Neural crest cell (in vitro differentiated cells): ENCODE measurements at regions not wholly inside any gene's neighbourhood (a gene's known extent, or its start where the extent isn't known, plus 50 kb on each side); places are given as distances from the start of the nearest gene placed in this dataset.
"Not testable (repeated sequence)": the region's sequence is repeated elsewhere in the genome, so short reads cannot be mapped to it uniquely, and the experiment has no call there.

ENCODE experiments used
- DNase-seq: peaks from one replicate; pipeline ENCODE4 v3.0.0; 2021; ENCODE audit warnings: low read depth, mixed read lengths, low spot score
- H3K27ac Mint-ChIP-seq: one replicate; pipeline ENCODE4 v1.8.0; 2021; ENCODE audit warnings: mild to moderate bottlenecking, mixed read lengths; ENCODE audit not compliant: unreplicated experiment
- H3K27me3 Mint-ChIP-seq: 2 replicates; pipeline ENCODE4 v1.8.0; 2021; ENCODE audit warnings: low read depth, mild to moderate bottlenecking, mixed read lengths
- H3K36me3 Mint-ChIP-seq: 2 replicates; pipeline ENCODE4 v1.8.0; 2021; ENCODE audit warnings: low read depth, mild to moderate bottlenecking, mixed read lengths
- H3K4me1 Mint-ChIP-seq: 2 replicates; pipeline ENCODE4 v1.8.0; 2021; ENCODE audit warnings: mixed read lengths
- H3K4me3 Mint-ChIP-seq: one replicate; pipeline ENCODE4 v1.8.0; 2021; ENCODE audit warnings: mild to moderate bottlenecking, mixed read lengths
- H3K9me3 Mint-ChIP-seq: 2 replicates; pipeline ENCODE4 v1.8.0; 2021; ENCODE audit warnings: mixed read lengths
- TF ChIP-seq, protein P1 (sequence below): fragments of 200-600 bp; sonication (generic); conservative IDR thresholded peaks from 2 replicates; pipeline ENCODE4 v1.5.0; 2021; ENCODE audit warnings: antibody characterized with exemption, mild to moderate bottlenecking

DNA sequence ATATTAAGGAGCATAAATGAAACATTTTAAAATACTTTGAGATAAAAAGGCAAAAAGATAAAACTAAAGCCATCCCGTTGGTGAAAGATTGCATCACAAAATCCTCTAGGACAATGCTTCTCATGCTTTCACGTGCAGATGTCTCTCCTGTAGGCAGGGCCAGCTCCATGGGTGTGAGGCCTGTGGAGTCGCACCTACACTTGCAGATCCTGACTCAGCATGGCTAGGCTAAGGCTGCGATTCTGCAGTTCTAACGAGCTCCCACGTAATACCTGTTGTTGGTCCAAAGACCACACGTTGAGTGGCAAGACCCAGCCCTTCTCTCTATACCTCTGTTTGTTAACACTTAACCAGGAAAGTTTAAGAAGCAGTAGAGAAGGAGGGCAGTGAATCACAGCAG, 62.1 kb upstream of the CAPRIN1 start:
- Mint-ChIP-seq H3K36me3 (no peaks in the 10 kb centered on the region), H3K4me3 (no peak overlapping the region), H3K4me1 (peaks cover 4% of the 10 kb centered on the region), H3K27me3 (no peaks in the 10 kb centered on the region), H3K27ac (no peak overlapping the region), H3K9me3 (no peaks in the 10 kb centered on the region)
- TF ChIP-seq, protein P1, sequence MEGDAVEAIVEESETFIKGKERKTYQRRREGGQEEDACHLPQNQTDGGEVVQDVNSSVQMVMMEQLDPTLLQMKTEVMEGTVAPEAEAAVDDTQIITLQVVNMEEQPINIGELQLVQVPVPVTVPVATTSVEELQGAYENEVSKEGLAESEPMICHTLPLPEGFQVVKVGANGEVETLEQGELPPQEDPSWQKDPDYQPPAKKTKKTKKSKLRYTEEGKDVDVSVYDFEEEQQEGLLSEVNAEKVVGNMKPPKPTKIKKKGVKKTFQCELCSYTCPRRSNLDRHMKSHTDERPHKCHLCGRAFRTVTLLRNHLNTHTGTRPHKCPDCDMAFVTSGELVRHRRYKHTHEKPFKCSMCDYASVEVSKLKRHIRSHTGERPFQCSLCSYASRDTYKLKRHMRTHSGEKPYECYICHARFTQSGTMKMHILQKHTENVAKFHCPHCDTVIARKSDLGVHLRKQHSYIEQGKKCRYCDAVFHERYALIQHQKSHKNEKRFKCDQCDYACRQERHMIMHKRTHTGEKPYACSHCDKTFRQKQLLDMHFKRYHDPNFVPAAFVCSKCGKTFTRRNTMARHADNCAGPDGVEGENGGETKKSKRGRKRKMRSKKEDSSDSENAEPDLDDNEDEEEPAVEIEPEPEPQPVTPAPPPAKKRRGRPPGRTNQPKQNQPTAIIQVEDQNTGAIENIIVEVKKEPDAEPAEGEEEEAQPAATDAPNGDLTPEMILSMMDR, result no peak
- no peak for DNase-seq

DNA sequence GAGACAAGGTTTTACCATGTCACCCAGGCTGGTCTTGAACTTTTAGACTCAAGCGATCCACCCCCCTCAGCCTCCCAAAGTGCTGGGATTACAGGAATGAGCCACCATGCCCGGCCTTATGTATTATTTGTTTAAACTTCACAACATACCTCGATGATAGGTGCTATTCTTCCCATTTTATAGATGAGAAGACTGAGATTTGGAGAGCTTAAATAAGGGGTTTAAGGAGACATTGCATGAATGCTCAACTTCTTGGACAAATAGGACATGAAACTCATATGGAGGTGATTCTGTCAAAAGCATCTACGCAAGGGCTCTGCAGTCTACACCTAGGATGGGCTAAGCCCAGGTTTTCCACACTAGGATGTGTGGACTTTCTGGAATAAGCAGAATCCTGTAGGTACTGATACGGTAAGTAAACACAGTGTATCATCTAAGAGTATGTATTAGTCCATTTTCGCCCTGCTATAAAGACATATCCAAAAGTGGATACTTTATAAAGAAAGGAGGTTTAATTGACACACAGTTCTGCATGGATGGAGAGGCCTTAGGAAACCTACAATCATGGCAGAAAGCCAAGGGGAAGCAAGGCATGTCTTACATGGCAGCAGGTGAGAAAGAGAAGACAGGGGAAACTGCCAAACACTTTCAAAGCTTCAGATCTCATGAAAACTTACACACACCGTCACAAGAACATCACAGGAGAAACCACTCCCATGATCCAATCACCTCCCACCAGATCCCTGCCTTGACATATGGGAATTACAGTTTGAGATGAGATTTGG, 62.8 kb upstream of the CAPRIN1 start:
- Mint-ChIP-seq H3K27ac (no peak overlapping the region), H3K4me3 (no peak overlapping the region), H3K27me3 (no peaks in the 10 kb centered on the region), H3K9me3 (no peaks in the 10 kb centered on the region), H3K4me1 (peaks cover 4% of the 10 kb centered on the region), H3K36me3 (no peaks in the 10 kb centered on the region)
- DNase-seq, result no peak
- TF ChIP-seq, protein P1, result no peak

DNA sequence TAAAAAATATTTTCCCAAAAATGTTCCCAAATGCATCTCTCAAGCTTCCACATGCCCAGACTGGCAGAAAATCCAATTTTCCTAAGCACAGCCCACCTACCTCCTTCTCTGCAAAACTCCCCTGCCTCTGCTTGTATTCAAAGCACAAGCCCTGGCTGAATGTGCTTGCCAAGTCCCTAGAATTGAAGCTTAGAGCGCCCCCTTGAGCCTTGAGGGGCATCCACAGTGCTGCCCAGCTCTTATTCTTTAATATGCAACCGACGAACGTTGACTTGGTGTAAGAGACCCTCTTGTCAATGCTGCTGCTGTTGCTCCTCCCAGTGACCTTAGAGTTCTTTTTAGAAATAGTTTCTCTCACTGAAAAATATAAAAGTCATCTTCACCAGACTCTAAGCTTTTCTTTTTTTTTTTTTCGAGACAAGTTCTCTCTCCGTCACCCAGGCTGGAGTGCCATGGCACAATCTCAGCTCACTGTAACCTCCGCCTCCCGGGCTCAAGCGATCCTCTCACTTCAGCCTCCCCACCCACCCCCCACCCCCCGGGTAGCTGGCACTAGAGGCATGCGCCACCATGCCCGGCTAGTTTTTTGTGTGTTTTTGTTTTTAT, 63.5 kb upstream of the CAPRIN1 start:
- H3K9me3 Mint-ChIP-seq, result no peaks in the 10 kb centered on the region
- no peaks in the 10 kb centered on the region for H3K27me3 Mint-ChIP-seq
- peaks cover 4% of the 10 kb centered on the region for H3K4me1 Mint-ChIP-seq
- TF ChIP-seq, protein P1, result peak; percentile 79
- H3K27ac Mint-ChIP-seq, result no peak overlapping the region
- H3K4me3 Mint-ChIP-seq, result no peak overlapping the region
- H3K36me3 Mint-ChIP-seq, result no peaks in the 10 kb centered on the region
- peak; percentile 79 for DNase-seq

DNA sequence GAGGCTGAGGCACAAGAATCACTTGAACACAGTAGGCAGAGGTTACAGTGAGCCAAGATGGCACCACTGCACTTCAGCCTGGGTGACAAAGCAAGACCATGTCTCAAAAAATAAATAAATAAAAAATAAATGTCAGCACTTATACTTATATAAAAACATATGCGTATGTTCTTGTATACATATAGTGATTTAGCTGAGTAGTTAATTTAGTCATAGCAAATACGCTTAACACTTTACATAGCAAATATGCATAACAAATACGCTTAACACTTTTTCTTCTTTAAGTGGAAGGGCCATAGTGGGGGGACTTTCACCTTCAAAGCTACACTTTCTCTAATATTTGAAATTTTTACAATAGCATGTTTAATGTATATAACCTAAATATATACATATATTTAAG, 64.0 kb upstream of the CAPRIN1 start:
- Mint-ChIP-seq H3K9me3 (no peaks in the 10 kb centered on the region), H3K27ac (no peak overlapping the region), H3K36me3 (no peaks in the 10 kb centered on the region), H3K27me3 (no peaks in the 10 kb centered on the region), H3K4me1 (peaks cover 4% of the 10 kb centered on the region), H3K4me3 (no peak overlapping the region)
- no peak for DNase-seq
- TF ChIP-seq, protein P1, result no peak

DNA sequence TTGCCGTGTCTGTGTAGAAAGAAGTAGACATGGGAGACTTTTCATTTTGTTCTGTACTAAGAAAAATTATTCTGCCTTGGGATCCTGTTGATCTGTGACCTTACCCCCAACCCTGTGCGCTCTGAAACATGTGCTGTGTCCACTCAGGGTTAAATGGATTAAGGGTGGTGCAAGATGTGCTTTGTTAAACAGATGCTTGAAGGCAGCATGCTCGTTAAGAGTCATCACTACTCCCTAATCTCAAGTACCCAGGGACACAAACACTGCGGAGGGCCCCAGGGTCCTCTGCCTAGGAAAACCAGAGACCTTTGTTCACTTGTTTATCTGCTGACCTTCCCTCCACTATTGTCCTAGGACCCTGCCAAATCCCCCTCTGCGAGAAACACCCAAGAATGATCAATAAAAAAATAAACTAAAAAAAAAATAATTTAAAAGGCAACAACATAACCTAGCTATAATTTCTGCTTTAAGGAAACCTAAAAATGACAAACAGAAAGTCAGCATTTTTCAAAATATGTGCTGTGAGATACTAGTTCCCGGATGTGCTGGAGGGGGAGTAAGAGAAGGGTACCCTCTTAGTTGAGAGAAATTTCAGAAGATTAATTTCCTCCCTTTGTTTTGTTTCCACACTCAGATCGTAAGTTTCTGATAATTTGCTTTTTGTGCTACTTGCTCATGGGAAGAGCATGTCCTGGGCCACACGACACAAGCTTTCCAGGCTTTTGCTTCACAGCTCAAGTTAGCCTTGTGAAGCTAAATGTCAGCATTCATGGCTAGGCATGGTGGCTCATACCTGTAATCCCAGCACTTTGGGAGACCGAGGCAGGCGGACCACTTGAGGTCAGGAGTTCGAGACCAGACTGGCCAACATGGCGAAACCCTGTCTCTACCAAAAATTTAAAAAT, 64.7 kb upstream of the CAPRIN1 start:
- H3K4me1 Mint-ChIP-seq, H3K9me3 Mint-ChIP-seq, H3K27ac Mint-ChIP-seq, H3K36me3 Mint-ChIP-seq, H3K4me3 Mint-ChIP-seq, DNase-seq, H3K27me3 Mint-ChIP-seq: not testable (repeated sequence)
